ENCODE measurements at regions not wholly inside any gene's neighbourhood (a gene's known extent, or its start where the extent isn't known, plus 50 kb on each side); places are given as distances from the start of the nearest gene placed in this dataset.
"Not testable (repeated sequence)": the region's sequence is repeated elsewhere in the genome, so short reads cannot be mapped to it uniquely, and the experiment has no call there.

GRCh38 chr14:104268725-104269436, 130.5 kb downstream of the KIF26A start (continued):
- TF ChIP-seq RREB1 (CRISPR knock-in tag; IDR thresholded peaks at IDR 0.05) (no peak), GABPB2 (CRISPR knock-in tag; conservative IDR thresholded peaks at IDR 0.05) (no peak), RB1 (IDR thresholded peaks at IDR 0.05; ENCODE audit: low read depth) (no peak), TEAD2 (tag; IDR thresholded peaks at IDR 0.05) (no peak)

- H3K79me2 ChIP-seq (ENCODE audit: control insufficient read depth, insufficient read depth, low read length); in situ Hi-C loops (cut with MboI); H3K9me1 ChIP-seq (ENCODE audit: control insufficient read depth, insufficient read depth, low read length); H3K9me3 ChIP-seq (replicated peaks; ENCODE audit: control insufficient read depth, insufficient read depth, low read depth, low read length); BruUV-seq (replicated peaks); H3K4me2 ChIP-seq (ENCODE audit: insufficient read depth, low read length); H3K36me3 ChIP-seq (ENCODE audit: control insufficient read depth, insufficient read depth, low read length); intact Hi-C loops (cut with micrococcal nuclease); DNase-seq (ENCODE audit: extremely low read depth in 1 of 4, low spot score in 3 of 4); H3K4me3 ChIP-seq; H3K9ac ChIP-seq (ENCODE audit: insufficient read depth in 1 of 2, low read depth in 2 of 2, low read length in 2 of 2); CTCF ChIA-PET (ENCODE audit: low intra/inter-chr PET ratio); FAIRE-seq; H3K27ac ChIP-seq (ENCODE audit: extremely low read depth, low read depth, low read length); H4K20me1 ChIP-seq (replicated peaks; ENCODE audit: control insufficient read depth, insufficient read depth, low read length); POLR2A ChIA-PET; ATAC-seq; H2AFZ ChIP-seq (ENCODE audit: low read depth, low read length); H3K4me1 ChIP-seq (replicated peaks in 1 of 2; ENCODE audit: control insufficient read depth in 2 of 2, insufficient read depth in 2 of 2, low read length in 2 of 2): not testable (repeated sequence)
- H3K27me3 ChIP-seq (ENCODE audit: control insufficient read depth in 2 of 2, insufficient read depth in 2 of 2, low read length in 2 of 2): peaks cover 0 to 11% of the 10 kb centered on the region in 2 experiments; a peak in 2 of 5 replicates
- 0% methylated on average over 9 of the region's 34 CpGs for WGBS (ENCODE audit: insufficient coverage, low coverage, missing lambda C conversion rate)
These were observed 131.3 kb downstream of the KIF26A start for GRCh38 chr14:104269511-104270241.

Data from K562 (cell line).